GM18498 (cell line): ENCODE measurements at regions not wholly inside any gene's neighbourhood (a gene's known extent, or its start where the extent isn't known, plus 50 kb on each side); places are given as distances from the start of the nearest gene placed in this dataset.

Experiments used
- ATAC-seq: cut with Tn5 transposase; IDR thresholded peaks from one replicate; pipeline ENCODE4 v1.9.1; 2021; ENCODE audit warnings: mild to moderate bottlenecking, moderate library complexity; ENCODE audit not compliant: unreplicated experiment

GRCh38 chr1:113255720-113256347 is 134.5 kb upstream of the MAGI3 start:
- ATAC-seq: no peak

GRCh38 chr1:113256348-113256729 is 134.0 kb upstream of the MAGI3 start:
- no peak for ATAC-seq

GRCh38 chr1:113259988-113260387 is 130.3 kb upstream of the MAGI3 start:
- no peak for ATAC-seq

GRCh38 chr1:113265196-113265595 is 125.1 kb upstream of the MAGI3 start:
- ATAC-seq: no peak

GRCh38 chr1:113266788-113267187 is 123.5 kb upstream of the MAGI3 start:
- no peak for ATAC-seq

GRCh38 chr1:113269168-113269963 is 120.9 kb upstream of the MAGI3 start:
- no peak for ATAC-seq

- no peak for ATAC-seq
Observed at GRCh38 chr1:113271039-113271438, 119.3 kb upstream of the MAGI3 start.

GRCh38 chr1:113275083-113275482 is 115.2 kb upstream of the MAGI3 start:
- no peak for ATAC-seq

GRCh38 chr1:113275691-113276090 is 114.6 kb upstream of the MAGI3 start:
- no peak for ATAC-seq

- ATAC-seq: no peak
Observed at GRCh38 chr1:113276507-113276906, 113.8 kb upstream of the MAGI3 start.

- no peak for ATAC-seq
Observed at GRCh38 chr1:113278371-113278770, 111.9 kb upstream of the MAGI3 start.

- no peak for ATAC-seq
Observed at GRCh38 chr1:113278777-113279176, 111.5 kb upstream of the MAGI3 start.

- no peak for ATAC-seq
Observed at GRCh38 chr1:113279776-113280391, 110.4 kb upstream of the MAGI3 start.

GRCh38 chr1:113280581-113280980 is 109.7 kb upstream of the MAGI3 start:
- no peak for ATAC-seq

GRCh38 chr1:113281550-113281949 is 108.8 kb upstream of the MAGI3 start:
- ATAC-seq: no peak

GRCh38 chr1:113282008-113282892 is 108.1 kb upstream of the MAGI3 start:
- no peak for ATAC-seq

- no peak for ATAC-seq
Observed at GRCh38 chr1:113282893-113283285, 107.4 kb upstream of the MAGI3 start.

- ATAC-seq: no peak
Observed at GRCh38 chr1:113283914-113284313, 106.4 kb upstream of the MAGI3 start.

- no peak for ATAC-seq
Observed at GRCh38 chr1:113286156-113286555, 104.2 kb upstream of the MAGI3 start.

- ATAC-seq: no peak
Observed at GRCh38 chr1:113291777-113292602, 98.3 kb upstream of the MAGI3 start.
